Lower leg skin (tissue), 4 donors: ENCODE measurements at regions not wholly inside any gene's neighbourhood (a gene's known extent, or its start where the extent isn't known, plus 50 kb on each side); places are given as distances from the start of the nearest gene placed in this dataset.

ENCODE experiments used
- DNase-seq, 2 donors: peaks; one replicate each; pipeline ENCODE4 v3.0.0-alpha.2; 2019; ENCODE audit warnings: low spot score in 2 of 2
- H3K4me3 ChIP-seq: fragments of 200-600 bp; sonication (generic); 2 replicates; pipeline ENCODE4 v1.5.1; 2017; ENCODE audit warnings: mild to moderate bottlenecking, low read depth; ENCODE audit not compliant: poor library complexity, severe bottlenecking
- CTCF ChIP-seq, 3 donors: fragments of 450-650 bp; IDR thresholded peaks; one replicate each; pipeline ENCODE4 v1.5.1; 2016; ENCODE audit warnings: antibody characterized with exemption in 3 of 3, mild to moderate bottlenecking in 3 of 3, moderate library complexity in 2 of 3
- POLR2A ChIP-seq, 2 donors: fragments of 450-650 bp; IDR thresholded peaks; one replicate each; pipeline ENCODE4 v1.6.1; 2016 to 2017; ENCODE audit warnings: antibody characterized with exemption in 2 of 2, mild to moderate bottlenecking in 1 of 2, moderate library complexity in 1 of 2
- WGBS, 2 donors: methylation state at CpG; one replicate each; pipeline ENCODE4 v1.1.5; 2018; 5-methylcytosine and 5-hydroxymethylcytosine counted together
- intact Hi-C: fragments of 100-400 bp; cut with DNase I; formaldehyde crosslinking; loops from one replicate; pipeline ENCODE4 v1.15.0; 2023; ENCODE audit warnings: low total_unique reads

- no peak for DNase-seq
- intact Hi-C loops: no loop called here
- TF ChIP-seq CTCF (IDR thresholded peaks at IDR 0.05): no peak
- no peak overlapping the region for H3K4me3 ChIP-seq
- 65 to 75% methylated on average over 12 of the region's 12 CpGs for WGBS, 2 donors
Measured at GRCh38 chr9:134534661-134535080, 106.9 kb upstream of the COL5A1 start.

GRCh38 chr9:134535171-134535570 lies 106.4 kb upstream of the COL5A1 start:
- DNase-seq: no peak
- intact Hi-C loops: no loop called here
- 93 to 94% methylated on average over 9 of the region's 9 CpGs for WGBS, 2 donors
- H3K4me3 ChIP-seq: no peak overlapping the region
- TF ChIP-seq CTCF (IDR thresholded peaks at IDR 0.05): no peak
- TF ChIP-seq POLR2A (IDR thresholded peaks at IDR 0.05): no peak

- intact Hi-C loops: no loop called here
- TF ChIP-seq CTCF (IDR thresholded peaks at IDR 0.05) (no peak), POLR2A (IDR thresholded peaks at IDR 0.05) (no peak)
- WGBS, 2 donors: 50 to 61% methylated on average over 22 of the region's 22 CpGs
- no peak overlapping the region for H3K4me3 ChIP-seq
- DNase-seq: no peak
Measured at GRCh38 chr9:134536101-134536900, 105.3 kb upstream of the COL5A1 start.

- no peak for TF ChIP-seq CTCF (IDR thresholded peaks at IDR 0.05)
- no peak for TF ChIP-seq POLR2A (IDR thresholded peaks at IDR 0.05)
- H3K4me3 ChIP-seq: no peak overlapping the region
- no peak for DNase-seq
- WGBS, 2 donors: 87 to 95% methylated on average over 14 of the region's 14 CpGs
- intact Hi-C loops: no loop called here
Measured at GRCh38 chr9:134536931-134537330, 104.7 kb upstream of the COL5A1 start.

GRCh38 chr9:134537951-134538641 lies 103.5 kb upstream of the COL5A1 start:
- intact Hi-C loops: no loop called here
- H3K4me3 ChIP-seq: no peak overlapping the region
- DNase-seq: no peak
- TF ChIP-seq CTCF (IDR thresholded peaks at IDR 0.05) (no peak), POLR2A (IDR thresholded peaks at IDR 0.05) (no peak)
- 61 to 65% methylated on average over 21 of the region's 21 CpGs for WGBS, 2 donors
